CD4-positive, alpha-beta T cell treated with Interleukin-4 for 1 hour (primary cell): ENCODE measurements at regions not wholly inside any gene's neighbourhood (a gene's known extent, or its start where the extent isn't known, plus 50 kb on each side); places are given as distances from the start of the nearest gene placed in this dataset.

Experiments
- DNase-seq, 2 donors: peaks; one replicate each; pipeline ENCODE4 v3.0.0-alpha.2; 2020 to 2022

GRCh38 chr2:217260441-217261115, 400.7 kb upstream of the TNP1 start:
- no peak for DNase-seq

DNA sequence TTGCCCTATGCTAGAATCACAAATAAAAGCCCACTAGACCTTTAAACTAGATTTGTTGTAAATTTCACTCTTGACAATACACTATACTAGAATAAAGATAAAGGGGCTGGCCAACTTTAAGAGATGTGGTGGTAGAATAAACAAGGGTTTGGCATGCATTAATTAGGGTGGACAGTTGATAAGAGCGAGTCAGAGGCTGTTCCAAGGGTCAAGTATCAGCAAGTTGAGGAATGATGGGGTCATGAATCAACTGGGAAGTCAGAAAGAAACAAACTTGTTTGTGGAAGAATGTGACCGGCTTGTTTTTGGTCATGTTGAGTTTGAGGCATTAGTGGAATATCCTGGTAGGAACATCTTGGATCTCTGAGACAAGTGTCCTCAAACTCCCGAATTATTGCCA, 398.3 kb upstream of the TNP1 start:
- no peak for DNase-seq

DNA sequence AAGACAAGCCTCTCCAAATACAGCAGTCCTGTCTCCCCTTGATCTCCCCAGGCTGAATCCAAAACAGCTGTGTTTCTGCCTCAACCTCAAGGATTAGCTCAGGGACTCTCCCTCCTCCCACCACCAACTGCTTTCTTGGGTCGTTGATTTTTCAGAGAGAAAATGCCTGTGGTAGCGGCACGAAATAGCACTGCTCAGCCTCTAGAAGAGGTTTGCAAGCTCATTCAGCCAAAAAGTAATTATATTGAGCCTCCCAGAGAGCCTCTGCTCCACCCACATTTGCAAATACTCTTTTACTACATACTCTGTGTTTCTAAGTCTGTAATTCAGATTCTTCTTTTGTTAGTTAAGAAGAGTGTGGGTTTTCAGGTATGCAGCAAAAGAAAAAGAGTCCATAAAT, 396.4 kb upstream of the TNP1 start:
- no peak for DNase-seq

- no peak for DNase-seq
Observed at GRCh38 chr2:217254111-217254510, 394.2 kb upstream of the TNP1 start.

DNA sequence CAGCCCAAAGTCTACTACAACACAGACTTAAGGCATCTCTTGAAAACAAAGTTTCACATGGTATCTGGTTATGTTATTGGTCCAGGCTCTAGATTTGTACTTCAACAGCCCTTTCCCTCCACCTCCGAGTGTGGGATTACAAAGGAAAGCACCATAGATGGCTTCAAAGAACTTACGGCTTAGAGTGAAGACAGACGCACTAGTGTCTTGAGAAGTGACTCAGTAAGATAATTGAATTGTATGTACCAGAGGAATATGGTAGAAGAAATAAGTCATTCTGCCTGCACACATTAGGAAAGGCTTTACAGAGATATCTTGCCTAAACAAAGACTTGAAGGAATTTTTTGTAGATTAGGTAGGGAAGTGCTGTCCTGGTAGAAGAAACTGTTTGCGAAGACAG, 392.3 kb upstream of the TNP1 start:
- no peak for DNase-seq

GRCh38 chr2:217250013-217250524, 390.2 kb upstream of the TNP1 start:
- no peak for DNase-seq

GRCh38 chr2:217249121-217250012, 389.5 kb upstream of the TNP1 start:
- DNase-seq: no peak

GRCh38 chr2:217248312-217248935, 388.6 kb upstream of the TNP1 start:
- no peak for DNase-seq

- no peak for DNase-seq
Observed at GRCh38 chr2:217247476-217247875, 387.6 kb upstream of the TNP1 start.

DNA sequence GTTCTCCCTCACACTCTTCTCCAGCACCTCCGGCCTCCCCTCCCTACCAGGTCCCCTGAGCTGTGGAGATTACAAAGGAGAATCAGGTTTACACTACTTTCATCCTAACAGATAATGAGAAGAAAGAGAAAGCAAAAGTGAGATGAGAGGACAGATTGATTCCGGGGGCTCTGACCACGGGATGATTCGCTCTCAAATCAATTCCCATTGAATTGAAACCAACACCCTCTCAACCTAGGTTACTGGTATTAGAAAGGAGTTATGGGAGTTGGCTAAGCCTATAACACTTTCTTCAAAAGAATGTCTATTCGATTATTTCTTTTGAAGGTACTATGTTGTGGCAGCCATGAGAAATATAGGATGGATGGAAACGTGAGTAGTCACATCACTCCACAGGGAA, 386.2 kb upstream of the TNP1 start:
- DNase-seq: no peak

GRCh38 chr2:217244815-217245214, 385.0 kb upstream of the TNP1 start:
- DNase-seq: no peak

DNA sequence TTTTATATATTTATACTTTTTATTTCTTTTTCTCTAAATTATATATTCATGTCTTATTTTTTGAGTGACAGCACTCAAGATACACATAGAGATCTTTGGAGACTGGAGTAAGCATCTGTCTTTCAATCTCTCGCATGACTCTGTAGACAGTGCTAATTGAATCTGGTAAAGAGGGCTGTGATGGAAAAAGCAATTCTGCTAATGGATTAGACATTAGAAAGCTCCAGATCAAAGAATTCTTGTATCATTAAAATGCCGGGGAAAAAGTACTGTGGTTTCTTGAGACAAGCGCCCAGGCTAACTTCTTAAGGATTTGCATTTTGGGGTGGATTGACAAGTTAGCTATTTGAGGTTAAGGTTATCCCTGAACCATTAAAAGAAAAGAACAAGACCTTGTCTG, 383.1 kb upstream of the TNP1 start:
- DNase-seq: no peak

GRCh38 chr2:217231724-217232123, 371.9 kb upstream of the TNP1 start:
- no peak for DNase-seq

DNA sequence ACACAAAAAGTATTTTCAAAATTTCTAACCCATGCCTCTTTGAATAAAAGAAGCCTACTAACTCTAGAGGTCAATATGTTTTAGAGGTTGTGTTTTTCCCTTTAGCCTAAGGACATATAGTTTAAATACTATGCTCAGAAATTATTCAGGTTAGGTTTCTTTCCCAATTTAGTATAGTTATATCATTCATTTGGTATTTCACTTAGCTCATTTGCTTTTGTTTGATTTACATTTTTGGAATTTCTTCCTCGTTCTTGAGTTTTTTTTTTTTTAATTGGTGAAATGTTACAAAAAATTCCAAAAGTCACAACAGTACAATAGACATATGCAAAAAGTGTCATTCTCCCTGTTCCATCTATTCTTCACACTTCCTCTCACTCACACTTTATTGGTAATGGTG, 371.3 kb upstream of the TNP1 start:
- no peak for DNase-seq

GRCh38 chr2:217228732-217229131, 368.9 kb upstream of the TNP1 start:
- no peak for DNase-seq

- DNase-seq: no peak
Observed at GRCh38 chr2:217227794-217228193, 367.9 kb upstream of the TNP1 start.

DNA sequence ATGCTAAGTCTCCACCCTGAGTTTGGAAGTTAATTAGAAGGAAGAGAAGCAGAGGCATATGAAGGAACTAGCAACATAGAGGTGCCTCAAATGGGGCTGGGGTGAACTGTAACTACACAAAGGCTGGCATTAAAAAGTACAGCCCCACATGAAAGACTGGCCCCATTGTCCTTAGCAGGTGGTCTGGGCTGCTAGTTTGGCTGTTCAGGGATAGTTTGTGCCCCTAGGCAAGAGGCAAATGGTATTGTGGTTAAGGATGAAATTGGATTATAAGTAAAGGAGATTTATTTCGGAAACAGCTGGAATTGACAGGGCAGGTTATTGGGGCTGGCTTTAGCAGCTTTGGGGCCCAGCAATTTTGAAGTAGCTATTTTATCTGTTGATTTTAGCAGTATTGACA, 365.7 kb upstream of the TNP1 start:
- DNase-seq: no peak

DNA sequence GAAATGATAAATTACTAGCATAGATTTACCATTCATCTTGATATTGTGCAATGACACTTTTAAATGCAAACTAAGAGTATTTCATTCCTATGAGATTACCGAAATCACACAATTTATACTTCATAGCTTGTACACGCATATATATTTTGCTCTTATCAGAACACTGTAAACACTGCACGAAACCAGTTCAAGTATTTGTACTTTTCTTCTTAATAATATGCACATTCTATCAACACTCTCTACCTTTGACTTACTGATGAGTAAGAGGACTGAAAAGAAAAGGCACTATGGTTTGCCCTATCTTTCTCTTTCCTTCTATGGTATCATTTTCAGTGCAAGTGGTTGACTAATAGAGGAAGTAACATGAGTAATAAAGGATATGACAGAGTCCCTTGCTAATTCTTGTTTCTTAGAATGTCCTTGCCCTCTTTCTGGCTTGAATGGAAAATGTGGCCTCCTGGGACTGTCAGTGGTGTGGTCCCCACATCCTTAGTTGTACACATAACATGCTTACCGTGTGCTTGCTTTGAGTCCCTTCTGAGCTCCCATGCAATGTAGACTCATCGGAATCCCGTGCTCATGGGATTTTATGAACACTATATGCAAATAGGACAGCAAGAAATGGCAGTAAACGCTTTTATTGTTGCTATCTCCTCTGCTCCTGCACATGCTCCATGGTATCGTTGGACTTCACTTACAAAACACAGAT, 363.5 kb upstream of the TNP1 start:
- DNase-seq: peak; percentile 23 to 31

DNA sequence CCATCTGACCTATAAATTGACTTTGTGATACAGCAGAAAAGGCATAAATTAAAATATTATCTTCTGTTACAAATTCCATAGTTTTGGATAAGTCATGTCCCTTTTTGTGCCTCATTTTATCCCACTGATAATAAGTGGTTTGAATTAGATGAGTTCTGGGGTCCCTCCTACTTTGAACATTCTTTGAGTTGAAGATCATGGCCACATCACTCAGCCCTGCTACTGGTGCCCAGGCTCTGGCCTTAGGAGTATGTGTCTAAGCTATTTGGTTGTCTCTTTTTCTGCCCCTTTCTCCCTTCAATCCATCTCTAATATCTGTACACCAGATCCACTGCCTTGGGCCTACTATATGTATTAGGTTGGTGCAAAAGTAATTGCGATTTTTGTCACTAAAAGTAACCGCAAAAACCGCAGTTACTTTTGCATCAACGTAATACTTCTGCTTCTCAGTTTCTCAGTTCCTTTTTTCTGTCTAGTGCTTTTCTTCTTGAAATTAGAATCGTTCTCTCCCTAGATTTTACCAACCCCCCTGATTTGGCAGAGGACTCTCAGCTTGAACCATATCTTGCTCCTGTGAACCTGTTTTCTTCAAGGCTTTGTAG, 362.5 kb upstream of the TNP1 start:
- DNase-seq: peak; percentile 25 to 26

DNA sequence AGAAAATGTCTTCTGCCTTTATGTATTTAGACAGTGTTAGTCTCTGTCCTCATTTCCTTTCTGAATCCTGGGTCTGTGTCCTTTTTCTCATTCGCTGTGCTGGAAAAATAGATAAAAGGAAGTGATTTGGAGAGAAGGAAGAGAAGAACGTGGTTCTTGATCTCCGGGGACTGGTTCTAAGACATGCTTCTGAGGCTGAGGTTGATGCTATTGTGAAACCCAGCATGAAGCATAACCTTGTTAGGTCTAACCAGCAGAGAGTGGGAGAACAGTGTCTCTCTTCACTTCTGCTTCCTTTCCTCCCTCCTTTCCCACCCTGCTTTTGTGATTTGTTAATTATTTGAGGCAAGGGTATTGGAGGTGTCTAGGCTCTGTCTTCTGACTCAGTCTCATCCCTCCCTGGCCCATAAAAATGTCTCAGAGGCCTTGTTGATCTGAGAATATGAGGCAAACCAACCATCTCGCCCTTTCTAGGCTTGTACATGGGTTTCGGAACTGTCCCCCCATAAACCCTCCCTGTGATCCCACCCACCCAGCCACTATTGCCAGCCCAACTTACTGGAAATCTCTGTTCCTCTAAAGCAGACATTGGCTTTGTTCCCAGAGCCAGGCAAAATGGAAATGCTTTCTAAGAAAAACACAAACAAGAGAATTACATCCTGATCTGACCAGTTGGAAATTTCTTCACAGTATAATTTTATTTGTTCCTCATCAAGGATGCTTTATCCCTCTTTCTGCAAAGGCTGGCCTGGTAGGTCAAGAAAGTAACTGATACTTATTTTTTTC, 360.6 kb upstream of the TNP1 start:
- DNase-seq: no peak

DNA sequence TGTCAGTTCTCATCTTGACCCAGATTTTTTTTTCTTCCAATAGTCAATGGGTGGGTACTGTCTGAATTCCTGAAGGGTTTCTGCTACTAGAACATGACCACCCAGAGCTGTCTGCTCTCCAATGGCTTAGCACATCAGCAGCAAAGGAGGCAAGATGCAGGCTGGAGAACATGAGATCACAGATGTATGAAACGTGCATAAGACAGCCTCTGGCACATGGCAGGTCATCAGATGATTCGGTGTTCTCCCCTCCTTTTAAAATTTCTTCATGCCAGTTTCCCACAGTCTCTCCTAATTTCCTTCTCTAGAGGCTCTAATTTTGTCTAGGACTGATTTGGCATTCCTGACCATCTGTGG, 359.3 kb upstream of the TNP1 start:
- no peak for DNase-seq
